ENCODE measurements at regions not wholly inside any gene's neighbourhood (a gene's known extent, or its start where the extent isn't known, plus 50 kb on each side); places are given as distances from the start of the nearest gene placed in this dataset.

DNA sequence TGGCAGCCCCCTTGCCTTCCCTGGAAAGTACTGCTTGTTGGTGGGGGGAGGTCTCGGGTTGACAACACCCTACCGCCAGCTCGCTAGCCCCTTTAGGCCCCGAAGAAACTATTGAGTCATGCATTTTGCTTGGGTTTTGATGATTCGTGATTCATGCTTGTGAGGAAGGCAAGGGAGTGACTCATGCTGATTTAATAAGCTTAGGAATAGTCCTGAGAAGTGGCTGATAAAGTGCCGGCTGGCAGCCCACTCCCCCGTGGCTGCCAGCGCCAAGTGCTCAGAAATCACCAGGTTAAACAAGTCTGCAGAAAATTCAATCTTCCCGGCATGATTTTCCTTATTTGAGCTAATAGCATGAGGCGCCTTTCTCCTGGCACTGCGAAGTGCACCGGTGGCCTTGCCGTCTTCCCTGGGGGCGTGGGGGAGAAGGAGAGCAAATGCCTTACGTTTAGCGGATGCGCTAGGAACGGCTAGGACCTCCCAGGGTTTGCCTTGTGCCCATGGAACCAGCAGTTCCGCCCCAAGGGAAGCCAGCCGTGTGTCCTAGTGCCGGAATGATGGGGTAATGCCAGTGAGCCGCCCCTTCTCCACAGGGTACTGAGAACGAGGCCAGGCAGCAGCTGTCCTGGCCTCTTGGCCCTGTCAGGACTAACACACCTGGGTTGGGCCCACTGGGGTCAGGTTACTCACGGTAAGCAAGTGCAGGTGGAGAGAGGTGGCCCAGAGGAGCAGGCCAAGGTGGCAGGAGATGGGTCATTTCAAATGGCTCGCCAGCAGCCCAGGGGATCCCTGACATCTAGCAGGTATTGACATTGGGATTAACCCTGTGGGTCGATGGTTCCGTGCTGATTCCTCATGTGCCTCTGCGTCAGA, 151.9 kb downstream of the MACROH2A1 start:
- peak in 1 of 2 experiments; percentile 69 for DNase-seq

DNA sequence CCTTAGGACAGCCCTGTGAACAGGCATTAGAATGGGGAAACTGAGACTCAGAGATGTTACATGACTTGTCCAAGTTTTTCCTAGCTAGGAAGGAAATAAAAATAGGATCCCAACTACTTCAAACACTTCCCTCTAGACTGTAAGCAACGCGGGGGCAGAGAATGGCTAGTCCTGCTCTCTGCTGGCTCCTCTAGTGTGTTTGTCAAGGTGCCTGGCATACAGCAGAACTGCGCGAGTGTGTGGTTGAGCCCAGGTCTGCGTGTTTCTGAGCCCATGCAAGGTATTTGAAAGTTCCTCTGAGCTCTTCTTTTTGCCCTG, 152.5 kb downstream of the MACROH2A1 start:
- DNase-seq, result no peak

DNA sequence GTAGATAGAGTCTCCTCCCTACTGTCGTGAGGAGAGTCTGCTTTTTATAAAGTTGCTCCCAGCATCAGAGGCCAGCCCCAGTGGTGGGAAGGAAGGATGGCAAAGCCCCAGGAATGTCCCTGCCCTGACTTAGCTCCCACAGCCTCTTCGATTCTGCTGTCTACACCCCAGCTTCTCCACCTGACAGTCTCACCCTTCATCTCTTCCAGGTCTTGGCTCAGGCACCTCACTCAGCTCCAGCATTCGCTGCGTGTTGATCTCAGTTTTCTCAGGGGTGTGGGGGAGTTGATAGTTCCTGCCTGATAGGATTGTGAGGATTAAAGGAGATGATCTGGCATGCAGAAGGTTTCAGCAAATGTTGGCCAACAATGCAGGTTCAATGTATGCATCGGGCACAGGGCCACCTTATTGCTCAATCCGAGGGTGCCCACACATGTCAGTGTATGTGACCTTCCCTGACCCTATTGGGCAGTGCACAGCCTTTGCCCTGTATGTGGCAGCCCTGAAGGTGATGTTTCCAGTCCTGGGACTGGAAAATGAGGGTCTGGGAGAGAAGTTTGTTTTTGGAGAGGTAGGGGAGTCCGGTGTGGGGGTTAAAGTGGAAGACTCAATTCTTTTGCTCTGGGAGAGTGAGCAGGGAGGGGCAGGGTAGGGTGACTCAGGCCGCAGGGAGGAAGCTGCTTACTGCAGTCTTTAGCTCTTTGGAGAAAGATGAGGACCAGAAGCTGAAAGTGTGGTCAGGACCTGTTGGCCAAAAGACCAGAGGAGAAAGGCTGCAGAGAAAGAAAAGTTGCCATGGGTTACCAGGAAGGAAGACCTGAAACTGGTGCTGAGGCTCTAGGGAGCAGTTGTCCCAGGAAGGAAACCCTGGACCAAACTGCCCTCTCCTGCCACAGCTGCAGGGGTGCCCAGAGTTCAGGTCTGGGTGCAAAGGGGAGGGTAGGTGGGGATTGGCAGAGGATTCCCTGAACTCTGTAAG, 153.2 kb downstream of the MACROH2A1 start:
- DNase-seq, result no peak

DNA sequence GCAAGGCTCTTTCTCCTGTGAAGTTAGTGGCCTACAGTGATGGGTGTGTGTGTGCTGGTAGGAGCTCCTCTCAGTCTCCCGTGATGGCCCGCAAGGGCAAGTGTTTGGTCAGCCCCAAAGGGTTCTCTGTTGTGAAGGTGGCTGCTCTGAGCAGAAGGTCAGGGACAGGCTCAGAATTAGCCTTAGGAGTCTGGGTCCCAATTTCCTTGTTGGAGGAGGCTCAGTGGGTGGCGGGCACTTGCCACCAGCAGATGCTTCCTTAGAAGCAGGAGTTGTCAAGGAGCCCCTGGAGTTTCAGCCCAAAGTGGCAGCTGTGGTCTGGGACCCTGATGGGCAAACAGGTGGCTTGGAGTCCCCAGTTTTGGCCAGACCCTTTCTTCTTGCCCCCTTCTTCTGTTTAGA, 154.4 kb downstream of the MACROH2A1 start:
- DNase-seq, result no peak

DNA sequence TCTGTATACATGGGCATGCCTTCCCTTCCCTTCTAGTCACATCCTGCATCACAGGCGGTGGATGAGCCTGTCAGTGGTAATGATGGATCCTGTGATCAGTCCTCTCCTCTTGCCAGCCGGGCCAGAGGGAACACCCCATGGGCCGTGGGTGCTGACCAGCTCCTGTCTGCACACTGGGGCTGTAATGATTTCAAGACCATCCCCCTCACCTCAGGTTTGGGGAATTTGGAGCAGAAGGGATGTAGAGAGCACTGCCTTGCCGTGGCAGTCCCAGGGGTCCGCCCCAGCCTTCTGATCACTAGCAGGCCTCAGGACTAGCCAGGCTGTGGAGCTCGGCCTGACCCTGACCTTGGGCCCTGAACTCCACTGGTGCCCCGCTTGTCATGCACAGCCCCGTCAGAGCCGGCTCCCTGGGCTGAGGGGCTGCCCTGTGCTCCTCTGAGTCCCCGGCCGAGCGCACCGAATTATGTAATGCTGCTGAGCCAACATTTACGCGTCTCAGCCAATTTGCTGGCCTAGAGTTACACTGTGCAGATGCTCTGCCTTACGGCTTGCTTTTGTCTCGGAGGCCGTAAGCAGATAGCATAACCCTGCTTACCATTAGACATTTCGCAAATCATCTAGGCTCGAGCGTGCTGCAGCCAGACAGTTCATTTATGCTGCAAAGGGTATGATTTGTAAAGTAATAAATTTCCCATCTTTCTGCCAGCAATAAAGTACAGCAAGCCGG, 155.3 kb downstream of the MACROH2A1 start:
- DNase-seq, result peak; percentile 32 to 84

DNA sequence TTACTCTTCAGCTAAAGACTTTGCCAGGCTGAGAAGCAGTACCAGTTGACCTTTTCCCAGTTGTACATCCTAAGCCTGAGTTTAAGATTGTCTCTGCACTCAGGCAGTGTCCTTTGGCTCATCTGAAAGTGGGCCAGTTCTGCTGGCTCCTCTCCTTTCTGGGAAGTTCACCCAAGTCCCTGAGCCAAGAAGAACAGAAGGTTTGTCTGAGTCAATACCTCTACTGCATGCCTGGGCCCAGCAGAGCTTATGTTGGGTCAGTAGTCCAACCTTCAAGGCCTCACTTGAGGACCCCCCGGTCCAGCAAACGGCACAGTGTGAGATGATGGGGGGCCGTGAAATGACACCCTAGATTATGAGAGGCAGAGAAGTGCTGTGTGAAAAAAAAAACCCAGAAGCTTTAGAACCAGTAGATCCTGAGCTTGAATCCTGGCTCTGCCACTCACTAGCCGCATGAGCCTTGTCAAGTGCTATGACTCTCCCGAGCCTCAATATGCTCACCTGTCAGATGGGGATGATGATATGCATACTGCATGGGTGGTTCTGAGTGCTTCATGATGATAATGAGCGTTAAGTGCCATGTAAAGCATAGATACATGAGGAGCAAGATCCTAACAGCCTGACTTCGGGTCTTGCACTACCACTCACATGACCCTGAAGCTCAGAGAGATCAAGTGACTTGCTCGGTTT, 156.0 kb downstream of the MACROH2A1 start:
- DNase-seq, result peak; percentile 42 to 75

DNA sequence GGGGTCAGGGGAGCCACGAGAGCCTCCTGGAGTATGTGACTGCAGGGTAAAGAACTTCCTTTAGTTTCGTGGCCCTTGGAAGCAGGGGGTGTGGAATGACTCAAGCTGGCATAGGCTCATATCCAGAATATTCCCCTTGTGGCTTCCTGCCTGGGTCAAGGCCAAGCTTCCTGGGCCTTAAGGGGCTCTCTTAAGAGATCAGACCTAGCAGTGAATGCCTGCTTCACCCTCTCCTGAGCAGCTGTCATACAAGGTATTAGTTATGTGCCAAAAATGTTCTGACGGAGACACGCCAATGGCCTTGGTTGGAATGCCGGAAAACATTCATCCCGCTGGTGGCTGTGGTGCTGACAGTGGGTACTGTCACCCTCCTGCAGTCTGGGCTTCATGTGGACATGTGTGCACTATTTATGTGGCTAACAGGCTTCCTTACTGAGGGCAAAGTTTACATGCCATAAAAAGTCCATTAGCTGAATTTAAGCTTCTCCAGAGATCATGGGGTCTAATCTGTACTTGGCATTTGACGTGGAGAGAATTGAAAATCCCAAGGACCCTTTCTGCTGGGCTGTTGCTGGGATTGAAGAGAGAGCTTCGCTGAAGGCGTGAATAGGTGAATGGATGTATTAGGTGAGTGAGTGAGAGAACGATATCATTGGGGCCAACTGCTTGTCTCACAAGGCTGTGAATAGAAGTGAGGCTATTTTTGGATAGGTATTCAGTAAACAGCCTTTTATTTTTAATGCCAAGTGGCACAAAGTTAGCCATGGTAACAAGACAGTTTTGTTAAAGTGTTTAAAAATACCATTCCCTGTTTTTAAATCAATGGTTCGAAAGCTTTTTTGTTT, 156.8 kb downstream of the MACROH2A1 start:
- DNase-seq, result peak in 1 of 2 experiments; percentile 60

DNA sequence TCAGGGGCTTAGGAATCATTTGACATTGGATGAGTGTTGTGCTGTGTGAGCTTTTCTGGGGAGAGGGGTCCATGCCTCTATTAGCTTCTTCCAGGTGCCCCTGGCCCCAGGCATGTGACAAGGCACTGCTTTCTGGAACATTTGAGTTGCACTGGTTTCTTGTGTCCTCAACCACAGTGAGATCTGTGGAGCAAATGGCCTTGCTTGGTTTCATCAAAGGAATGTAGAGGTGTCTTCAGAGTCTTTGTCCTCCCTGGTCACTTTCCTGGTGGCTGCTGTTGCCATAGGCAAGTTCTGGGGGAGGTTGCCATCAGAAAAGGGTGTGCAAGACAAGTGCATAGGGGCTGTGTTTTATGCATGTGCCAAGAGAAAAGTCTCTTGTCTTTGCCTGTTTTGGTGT, 157.5 kb downstream of the MACROH2A1 start:
- DNase-seq, result no peak

DNA sequence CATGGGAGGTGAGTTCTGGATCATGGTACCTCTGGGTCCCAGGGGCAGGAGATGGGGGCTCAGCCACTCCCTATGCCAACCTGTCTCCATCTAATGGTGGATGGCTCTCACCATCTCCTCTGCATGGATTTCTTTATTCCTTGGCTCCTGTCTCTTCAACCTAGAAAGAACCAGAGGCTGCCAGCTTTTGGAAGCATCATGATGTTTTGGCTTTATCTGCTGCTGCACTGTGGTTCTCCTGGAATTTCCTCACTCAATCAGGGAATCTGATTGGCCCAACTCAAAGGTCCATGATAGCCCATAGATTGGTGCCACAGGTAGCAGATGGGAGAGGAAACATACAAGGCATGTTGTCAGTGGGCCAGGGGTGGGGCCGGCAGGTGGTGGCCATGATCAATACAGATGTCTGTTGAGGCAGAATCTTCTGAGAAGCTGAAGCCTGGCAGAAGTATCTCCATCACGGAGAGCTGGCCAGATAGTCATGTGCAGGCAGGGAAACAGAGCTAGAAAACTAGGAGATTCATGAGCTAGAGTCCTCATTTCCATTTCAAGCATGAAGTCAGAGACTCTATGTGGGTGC, 158.2 kb downstream of the MACROH2A1 start:
- no peak for DNase-seq

DNA sequence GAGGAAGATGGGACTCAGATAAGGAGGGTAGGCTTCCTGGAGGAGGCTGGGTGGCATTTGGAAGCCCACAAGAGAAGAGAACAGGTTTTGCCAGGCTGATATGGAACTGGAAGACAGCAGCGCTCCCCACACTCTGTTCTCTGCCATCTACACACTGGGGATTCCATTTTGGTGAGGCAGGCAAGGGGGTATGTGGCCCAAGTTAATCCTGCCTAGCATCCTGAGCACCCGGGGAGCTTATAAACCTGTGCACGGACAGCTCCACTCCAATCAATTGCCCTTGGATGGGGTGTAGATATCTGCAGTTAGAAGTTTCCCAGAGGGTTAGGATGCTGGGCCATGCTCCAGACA, 158.8 kb downstream of the MACROH2A1 start:
- no peak for DNase-seq

DNA sequence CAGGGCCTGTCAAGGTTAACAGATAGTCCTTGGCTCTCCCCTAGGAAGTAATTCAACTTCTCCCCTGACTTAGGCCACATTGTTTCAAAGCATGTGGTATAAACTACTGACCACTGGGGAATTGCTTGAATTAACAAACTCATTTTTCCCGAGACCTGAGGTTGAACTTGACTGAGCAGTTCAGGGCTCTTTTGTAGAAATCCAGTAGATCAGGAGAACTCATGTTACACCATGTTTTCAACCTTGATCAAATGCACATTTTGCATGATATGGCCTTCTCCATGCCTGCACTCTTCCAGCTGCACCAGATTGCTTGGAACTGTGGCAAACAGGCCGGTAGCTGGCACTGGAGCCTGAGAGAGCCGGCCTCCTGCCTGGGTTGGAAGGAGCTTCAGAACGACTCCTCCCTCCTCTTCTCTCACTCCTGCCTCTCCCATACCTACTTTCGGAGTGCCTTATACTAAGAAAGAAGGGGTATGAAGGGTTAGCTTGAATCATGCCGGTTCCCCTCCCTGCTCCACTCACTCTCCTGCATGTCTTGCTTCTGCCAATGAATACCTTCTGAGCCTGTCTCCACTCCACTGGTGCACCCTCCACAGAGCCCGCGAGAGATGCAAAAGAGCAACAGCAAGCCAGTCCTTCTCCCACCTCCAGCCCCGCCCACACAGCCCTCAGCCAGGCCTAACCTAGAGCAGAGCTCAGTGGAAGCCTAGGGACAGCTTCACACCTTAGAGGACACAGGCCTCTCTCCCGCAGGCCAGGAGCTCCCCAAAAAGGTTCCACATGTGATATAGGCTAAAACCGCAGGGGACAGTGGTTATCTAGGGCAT, 159.4 kb downstream of the MACROH2A1 start:
- peak in 1 of 2 experiments; percentile 34 for DNase-seq

DNA sequence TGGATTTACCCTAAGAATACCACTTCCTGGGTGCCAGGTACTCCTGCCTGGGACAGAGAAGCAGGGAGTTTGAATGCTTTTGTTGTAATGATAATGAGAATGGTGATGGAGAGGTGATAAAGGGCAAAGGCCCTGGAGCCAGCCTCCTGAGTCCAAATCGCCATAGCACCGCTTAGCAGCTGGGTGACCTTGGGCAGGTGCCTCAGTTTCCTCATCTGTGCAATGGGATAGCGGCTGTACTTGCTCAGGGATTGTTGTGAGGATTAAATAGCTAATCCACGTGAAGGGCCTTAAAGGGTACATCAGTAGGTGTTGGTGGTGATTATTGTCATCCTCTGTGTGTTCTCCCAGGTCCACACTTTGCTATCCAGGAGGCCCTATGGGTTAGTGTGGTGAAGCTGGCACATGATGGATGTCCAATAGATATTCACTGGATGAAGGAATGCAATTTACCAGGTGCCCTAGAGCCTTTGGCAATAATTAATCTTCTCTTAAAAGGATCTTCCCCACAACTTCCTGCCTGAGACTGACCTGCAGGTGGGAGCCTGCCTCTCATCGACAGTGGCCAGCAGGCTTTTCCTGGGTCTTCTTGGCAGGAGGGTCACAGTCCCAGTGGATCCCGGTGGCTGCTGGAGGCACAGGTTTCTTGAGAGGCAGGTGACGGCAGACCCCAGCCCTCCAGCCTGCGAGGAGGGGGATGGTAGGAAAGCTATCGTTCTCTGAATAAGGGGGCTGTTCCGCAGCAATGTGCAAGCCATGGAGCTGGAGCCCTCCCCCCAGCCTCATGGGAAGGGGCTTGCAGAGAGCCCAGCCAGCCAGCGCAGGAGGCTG, 160.2 kb downstream of the MACROH2A1 start:
- no peak for DNase-seq

DNA sequence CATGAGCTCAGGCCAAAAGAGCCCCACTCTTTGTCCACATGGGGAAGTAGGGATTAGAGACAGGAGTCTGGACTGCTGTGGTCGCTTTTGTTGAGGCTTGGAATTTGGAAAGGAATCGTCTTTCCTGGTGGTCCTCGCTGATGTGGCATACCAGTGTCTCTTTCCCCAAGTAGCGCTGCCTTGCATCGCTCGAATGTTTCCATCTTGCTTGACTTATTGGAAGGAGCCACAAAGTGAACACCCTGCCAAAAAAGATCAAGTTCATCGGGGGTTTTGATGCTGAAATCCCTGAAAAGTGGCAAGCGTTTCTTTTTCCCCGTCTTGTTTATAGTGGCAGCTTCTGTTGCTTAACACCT, 161.3 kb downstream of the MACROH2A1 start:
- DNase-seq, result peak in 1 of 2 experiments; percentile 4

DNA sequence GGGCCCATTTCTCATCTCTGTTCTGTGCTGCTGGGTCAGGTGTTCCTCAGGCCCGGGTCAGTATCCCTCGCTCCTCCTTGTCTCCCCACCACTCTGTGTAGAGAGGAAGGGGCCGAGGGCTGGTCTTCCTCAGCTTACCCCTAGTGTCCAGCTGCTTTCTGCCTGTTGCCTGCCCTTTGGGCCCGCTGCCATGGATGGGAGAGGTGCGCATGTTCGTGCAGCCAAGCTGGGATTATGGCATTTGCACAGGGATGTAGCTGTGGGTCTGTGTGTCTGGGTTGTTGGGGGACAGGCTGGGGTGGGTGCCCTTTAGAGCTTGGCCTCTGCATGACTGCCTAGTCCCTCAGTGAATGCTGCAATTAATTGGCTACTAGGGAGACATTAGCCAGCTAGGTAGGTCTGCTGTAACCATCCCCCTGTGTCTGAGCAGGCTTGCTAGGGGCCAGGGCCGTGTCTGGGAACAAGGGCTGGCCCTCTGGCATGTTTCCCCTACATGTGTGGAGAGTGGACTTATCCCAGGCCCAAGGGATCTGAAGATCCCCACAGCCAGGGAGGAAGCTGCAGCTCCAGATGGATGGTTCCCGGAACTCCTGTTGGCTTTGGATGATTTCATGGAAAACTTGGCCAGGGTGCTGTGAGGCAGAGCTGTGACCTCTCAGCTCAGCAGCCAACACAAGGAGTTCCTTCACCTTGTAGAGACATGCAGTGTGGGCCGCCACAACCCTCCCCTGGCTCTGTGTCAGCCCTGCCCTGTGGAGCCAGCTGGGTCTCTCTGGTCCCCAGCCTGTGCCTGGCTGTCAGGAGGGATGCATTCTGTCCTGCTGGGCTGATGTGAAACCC, 161.9 kb downstream of the MACROH2A1 start:
- peak in 1 of 2 experiments; percentile 58 for DNase-seq

DNA sequence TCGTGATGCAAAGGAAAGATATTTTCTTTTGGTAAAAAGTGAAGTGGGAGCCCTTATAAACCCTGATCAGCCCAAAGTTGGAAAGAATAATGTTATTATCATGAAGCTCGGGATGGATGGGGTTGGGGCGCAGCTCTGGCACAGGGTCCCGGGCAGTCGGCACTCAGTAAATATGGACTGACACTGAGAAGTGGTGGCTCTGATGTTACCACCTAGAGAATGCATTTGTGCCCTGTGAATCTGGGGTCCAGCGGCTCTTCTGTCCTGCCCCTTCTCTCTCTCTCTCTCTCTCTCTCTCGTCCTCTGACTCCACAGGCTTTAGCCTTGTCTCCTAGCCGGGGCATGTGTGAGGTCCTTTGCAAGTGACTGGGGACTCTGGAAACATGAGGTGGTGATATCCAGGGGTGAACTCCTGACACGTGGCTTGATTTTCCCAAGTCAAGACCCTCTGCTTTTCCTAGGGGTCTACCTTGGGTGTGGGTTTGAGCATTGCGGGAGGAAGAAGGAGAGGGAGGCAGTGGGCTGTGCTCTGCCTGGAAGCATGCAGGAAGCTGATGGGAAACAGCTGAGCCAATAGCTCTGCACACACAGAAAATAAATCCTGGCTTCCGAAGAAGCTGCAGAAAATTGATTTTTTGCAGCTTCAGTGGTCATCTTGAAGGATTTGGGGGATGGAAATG, 162.7 kb downstream of the MACROH2A1 start:
- no peak for DNase-seq

DNA sequence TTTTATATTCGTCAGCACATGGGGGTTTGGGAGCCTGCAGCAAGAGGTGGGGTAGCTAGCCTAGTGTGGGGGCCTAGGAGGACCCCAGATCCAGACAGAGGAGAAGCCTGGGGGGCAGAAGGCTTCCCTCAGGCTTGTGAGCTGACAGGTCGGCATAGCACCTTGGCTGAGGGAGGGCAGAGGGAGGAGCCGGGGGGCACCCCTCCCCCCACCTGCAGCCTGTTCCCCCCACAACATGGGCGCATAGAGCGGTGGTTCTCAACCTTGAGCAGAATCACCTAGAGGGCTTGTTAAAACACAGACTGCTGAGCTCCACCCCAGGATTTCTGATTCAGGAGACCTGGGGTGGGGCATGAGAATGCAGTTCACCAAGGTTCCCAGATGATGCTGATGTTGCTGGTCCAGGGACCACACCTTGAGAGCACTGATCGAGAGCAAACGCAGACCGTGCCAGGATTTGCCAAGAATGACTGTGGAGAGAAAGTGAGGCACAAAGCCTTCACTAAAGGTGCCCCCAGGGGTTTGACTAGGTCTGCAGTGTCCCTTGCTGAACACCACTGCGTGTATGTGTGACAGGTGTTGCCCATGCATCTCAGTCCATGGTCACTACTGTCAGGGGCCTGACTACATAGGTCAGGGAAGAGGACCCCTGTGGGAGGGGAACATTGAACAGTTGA, 163.3 kb downstream of the MACROH2A1 start:
- no peak for DNase-seq

Measured in NCI-H446 (cell line).